Suppressor macrophage treated with lipopolysaccharide for 1 hour (primary cell): ENCODE measurements at regions not wholly inside any gene's neighbourhood (a gene's known extent, or its start where the extent isn't known, plus 50 kb on each side); places are given as distances from the start of the nearest gene placed in this dataset.
"Not testable (repeated sequence)": the region's sequence is repeated elsewhere in the genome, so short reads cannot be mapped to it uniquely, and the experiment has no call there.

ENCODE experiments used
- DNase-seq, 3 donors: peaks; one replicate each; pipeline ENCODE4 v3.0.0-alpha.2; 2020 to 2022

- DNase-seq, result no peak
Measured at GRCh38 chr5:101721543-101721942, 574.5 kb downstream of the SLCO4C1 start.

- DNase-seq, result no peak
Measured at GRCh38 chr5:101720033-101720432, 576.1 kb downstream of the SLCO4C1 start.

DNA sequence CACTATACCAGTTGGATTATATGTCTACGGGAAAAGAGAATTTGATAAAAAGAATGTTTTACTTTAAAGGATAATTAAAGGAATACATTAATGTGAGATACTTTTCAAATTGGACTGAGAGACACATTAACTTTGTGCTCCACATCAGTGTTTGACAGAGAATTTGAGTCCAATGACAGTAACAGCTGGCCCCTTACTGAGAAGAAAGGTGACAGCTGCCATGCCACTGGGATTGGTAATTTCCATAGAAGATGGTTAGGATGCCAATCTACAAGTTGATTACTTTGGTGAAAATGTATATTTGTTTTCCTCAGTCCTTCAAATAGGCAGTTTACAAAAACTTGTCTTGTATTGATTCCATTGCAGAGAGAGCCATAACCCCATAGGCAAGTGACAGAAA lies 578.4 kb downstream of the SLCO4C1 start:
- DNase-seq, result no peak

GRCh38 chr5:101716941-101717340 lies 579.1 kb downstream of the SLCO4C1 start:
- DNase-seq, result no peak

GRCh38 chr5:101715790-101716189 lies 580.3 kb downstream of the SLCO4C1 start:
- not testable (repeated sequence) for DNase-seq

- DNase-seq, result no peak
Measured at GRCh38 chr5:101689306-101689705, 606.8 kb downstream of the SLCO4C1 start.

DNA sequence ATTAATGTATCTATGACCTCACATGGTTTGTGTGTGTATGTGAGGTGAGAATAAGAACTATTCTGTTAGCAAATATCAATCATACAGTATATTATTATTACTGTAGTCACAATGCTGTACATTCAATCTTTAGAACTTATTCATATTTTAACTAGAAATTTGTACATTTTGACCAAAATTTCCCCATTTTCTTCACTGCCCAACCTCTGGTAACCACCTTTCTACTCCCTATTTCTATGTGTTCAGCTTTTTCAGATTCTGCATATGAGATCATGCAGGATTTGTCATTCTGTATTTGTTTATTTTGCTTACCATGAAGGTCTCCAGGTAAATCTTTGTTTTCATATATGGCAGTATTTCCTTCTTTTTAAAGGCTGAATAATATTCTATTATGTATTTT lies 607.9 kb downstream of the SLCO4C1 start:
- DNase-seq, result peak; percentile 19 to 53 (median 39)

DNA sequence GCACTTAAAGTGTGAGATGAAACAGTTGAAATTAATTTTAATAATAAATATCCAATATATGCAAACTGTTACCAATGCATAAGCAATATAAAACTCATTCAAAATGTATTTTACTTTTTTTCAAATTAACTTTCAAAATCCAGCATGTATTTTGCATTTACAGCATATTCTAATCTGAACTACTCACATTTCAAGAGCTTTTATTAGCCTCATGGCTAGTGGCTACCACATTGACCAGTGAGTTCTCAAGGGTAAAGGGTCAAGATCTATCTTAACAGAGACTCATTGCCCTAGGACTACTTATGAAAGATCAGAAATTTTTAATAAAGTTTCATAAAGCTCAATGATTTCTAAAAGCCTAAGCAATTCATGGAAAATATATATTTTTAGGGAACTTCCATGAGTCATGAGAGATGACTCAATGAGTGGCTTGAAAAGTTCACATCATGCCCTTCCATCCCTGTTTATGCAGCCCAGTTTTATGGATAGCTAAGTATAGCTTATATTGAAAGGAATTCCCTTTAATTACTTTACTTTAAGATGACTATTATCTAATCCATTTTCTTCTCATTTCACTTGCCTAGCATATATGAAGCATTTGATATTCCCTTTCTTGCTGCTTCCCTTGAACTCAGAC lies 608.6 kb downstream of the SLCO4C1 start:
- DNase-seq, result peak; percentile 48 to 84 (median 76)

DNA sequence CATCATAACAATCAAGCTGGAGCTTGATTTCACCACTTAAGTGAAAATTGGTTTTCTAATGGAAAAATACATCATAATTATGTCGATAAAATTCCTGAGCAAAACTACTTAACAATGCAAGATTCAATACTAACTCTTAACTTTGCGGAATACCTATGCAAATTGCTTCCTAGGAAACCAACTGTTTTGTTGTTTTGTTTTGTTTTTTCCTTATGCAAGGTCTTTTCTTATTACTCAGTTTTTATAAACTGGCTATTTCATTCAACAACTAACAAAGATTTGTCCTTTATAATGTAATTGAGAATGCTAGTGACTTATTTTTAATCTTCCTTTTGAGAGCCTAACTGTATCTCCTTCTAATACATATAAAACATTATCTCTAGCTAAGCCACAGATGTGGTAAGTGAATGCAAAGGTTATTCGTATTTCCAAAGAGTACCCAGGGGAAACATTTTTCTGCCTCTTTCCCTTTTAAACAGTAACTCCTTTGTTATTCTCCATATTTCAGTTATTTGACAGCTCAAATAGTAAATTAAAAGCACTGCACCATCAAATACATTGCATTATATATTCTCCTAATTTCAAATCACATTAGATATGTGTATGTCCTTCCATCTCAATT lies 609.4 kb downstream of the SLCO4C1 start:
- DNase-seq, result no peak

- peak in 2 of 3 donors; percentile 25 to 35 for DNase-seq
Measured at GRCh38 chr5:101679816-101680215, 616.3 kb downstream of the SLCO4C1 start.

DNA sequence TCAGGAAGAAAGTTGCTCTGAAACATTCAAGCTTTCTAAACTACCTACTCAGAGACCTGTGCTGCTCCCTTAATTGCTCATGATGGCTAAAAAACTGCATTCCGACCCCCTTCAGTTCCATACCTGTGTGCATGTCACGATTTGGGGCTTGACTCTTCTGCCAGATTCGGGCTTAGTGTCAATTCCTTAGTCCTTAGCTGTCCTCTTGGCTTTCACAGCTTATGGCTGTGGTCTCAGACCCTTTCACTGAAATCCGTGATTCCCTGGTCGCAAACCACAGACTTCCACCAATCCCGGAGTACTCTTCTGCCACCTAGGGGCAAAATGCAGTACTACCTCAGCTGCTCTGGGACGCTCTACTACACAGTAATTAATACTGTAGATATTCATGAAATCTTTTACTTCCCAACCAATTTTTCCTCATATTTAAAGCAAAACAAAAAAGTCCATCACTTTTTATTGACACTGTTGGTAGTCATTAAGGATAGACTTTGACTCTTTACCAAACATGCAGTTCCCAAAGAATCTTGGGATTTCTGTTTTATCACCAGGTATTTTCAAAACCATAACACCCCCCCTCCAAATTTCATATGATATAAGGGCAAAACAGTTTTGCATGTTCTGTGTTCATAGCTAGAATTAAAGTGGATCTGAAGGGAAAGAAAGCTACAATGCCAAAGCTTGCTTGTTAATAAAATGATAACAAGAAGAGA lies 617.4 kb downstream of the SLCO4C1 start:
- DNase-seq, result peak; percentile 66 to 73 (median 72)

DNA sequence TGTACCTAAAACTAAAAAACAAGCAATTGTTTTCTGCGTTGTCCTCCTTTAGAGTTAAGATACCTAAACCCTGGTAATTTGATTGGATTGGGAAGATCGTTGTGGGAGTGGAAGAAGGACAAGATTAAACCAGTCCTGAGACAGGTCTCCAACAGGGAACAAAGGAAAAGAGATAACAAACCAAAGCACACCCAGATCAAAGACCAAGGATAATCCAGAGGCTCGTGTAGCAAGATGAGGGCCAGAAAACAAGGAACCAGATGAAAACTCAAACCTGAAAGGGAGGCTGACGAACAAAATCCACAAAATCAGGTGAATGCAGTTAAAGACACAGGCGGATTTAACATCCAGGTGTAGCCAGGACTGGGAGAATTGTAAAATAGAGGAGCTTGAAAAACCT lies 618.1 kb downstream of the SLCO4C1 start:
- no peak for DNase-seq

GRCh38 chr5:101676646-101677045 lies 619.4 kb downstream of the SLCO4C1 start:
- no peak for DNase-seq

DNA sequence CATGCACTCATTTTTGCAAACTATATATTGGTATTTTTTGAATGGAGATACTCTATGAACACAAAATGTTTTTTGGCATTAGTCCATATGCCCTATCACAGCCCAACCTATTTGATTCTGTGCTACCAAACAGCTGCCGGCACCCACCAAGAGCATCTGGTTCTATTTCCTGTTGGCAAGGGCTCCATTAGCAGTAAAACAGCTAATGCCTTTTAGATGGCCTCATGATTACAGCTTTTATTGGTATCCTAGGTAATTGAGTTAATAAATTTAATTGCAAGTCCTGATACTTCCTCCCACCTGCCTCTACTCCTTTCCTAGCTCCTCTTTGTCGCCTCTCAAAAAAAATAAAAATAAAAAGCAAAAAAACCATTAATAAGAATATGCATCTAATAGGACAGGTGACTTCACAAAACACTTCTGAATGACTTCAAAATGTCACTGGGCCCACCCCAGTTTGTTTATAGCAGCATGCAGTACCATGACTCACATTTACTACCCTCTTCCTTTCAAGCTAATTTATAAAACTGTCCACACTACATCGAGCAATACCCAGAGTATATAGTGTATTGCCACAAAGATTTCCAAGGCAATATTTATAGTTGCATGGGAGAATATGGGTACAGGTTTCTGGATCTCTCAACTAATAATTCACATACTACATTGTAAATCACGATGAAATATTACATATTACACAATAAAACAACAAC lies 620.4 kb downstream of the SLCO4C1 start:
- no peak for DNase-seq

DNA sequence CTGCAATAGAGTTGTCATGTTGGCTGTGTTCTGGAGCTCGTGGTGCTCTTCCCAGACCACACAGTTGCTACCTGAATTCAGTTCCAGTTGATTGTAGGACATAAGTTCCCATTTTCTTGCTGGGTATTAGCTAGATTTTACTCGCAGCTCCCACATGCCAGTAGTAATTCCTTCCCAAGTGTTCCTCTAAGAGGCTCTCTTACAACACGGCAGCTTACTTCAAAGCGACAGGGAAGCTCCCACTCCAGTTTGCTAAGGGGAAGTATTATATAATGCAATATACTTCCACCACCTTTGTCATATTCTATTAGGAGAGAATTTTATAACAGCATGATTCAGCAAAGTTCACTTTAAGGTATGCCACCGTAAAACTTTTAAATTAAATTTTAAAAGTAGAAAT lies 623.0 kb downstream of the SLCO4C1 start:
- DNase-seq, result peak in 2 of 3 donors; percentile 13 to 25

DNA sequence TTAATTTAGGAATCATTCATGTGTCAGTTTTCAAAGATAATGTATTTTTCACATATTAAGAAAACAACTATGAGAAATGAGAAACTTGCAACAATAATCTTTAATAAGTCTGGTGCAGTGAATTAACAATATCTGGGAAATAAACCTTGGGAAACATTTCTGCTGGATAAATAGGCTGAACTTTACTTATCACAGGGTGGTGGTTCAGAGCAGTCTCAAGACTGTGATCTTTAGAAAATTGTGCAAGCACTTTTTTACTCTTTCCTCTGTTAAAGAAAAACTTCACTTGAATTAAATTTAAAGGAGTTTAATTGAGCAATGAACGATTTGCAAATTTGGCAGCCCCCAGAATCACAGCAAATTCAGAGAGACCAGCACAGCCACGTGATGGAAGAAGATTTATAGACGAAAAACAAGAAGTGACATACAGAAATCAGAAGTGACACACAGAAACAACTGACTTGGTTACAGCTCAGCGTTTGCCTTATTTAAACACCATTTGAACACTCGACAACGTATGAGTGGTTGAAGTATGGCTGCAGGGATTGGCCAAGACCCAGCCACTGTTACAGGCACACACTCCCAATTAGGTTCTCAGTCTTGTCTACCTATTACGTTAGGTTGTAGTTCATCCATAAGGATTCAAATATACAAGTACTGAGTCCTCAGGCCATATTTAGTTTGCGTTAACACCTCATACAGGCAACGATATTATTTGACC lies 631.9 kb downstream of the SLCO4C1 start:
- DNase-seq, result no peak

- no peak for DNase-seq
Measured at GRCh38 chr5:101663543-101663942, 632.5 kb downstream of the SLCO4C1 start.

DNA sequence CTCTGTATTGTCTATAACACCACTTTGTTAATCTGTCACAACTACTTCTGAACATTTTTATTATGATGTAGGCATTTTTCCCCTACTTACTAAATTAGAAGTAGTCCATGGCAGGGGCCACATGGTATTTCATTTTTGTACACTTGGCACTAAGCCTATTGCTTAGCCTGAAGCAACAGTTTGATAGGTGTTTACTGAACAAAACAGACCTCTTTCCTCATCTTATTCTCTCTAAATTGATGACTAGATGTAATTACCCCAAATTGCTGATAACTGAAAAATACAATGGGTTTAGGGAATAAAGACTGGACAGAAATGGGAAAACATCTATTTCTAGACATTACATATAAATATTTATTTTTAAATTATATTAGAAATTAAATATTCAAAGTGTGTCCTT lies 633.8 kb downstream of the SLCO4C1 start:
- no peak for DNase-seq

GRCh38 chr5:101658433-101658832 lies 637.7 kb downstream of the SLCO4C1 start:
- no peak for DNase-seq

DNA sequence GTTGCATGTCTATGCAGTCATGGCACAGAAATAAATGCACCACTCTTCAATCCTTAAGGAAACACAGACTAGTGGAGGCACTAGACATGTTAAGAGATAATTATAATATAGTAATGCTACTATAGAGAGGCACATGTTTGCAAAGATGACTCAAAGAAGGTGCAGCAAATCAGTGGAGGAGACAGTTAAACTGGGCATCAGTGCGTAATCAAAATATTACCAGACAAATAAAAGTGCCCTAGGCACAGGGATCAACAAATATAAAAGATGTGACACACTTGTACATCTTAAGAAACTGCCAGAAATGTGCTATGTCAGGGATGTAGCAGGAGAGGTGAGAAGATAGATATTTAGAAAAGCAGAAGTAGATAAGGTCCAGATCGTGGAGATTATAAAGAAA lies 642.1 kb downstream of the SLCO4C1 start:
- no peak for DNase-seq

GRCh38 chr5:101647861-101648260 lies 648.2 kb downstream of the SLCO4C1 start:
- DNase-seq, result no peak

DNA sequence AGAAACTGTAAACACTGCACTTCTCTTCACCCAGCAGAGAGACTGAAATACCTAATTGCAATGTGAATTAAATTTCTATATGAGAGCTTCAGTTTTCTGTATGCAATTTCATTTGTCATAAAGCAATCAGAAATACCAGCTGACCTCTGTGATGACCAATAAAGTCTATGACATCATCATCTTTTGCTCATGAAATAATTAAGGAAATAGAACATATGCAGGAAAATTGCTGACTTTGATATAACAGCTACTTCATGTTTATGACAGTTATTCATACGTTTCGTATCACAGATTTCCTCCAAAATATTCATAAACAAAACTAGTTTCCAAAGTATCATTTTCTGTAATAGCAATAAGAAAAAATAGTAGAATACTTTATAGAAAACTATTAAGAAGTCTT lies 652.3 kb downstream of the SLCO4C1 start:
- DNase-seq, result peak in 2 of 3 donors; percentile 22 to 27

- DNase-seq, result no peak
Measured at GRCh38 chr5:101637599-101637998, 658.5 kb downstream of the SLCO4C1 start.
